SK-N-SH (cell line): ENCODE measurements at regions not wholly inside any gene's neighbourhood (a gene's known extent, or its start where the extent isn't known, plus 50 kb on each side); places are given as distances from the start of the nearest gene placed in this dataset.

ENCODE experiments used
- CTCF ChIA-PET: fragments of 300-600, 350-600 bp; formaldehyde crosslinking; extraction: SDS; loops from one replicate; lab custom pipeline; 2021; lab: Yijun Ruan, JAX
- POLR2A ChIA-PET: fragments of 350-600 bp; sonication (Branson Sonifier 250); formaldehyde crosslinking; extraction: SDS; loops from one replicate; lab custom pipeline; 2020; ENCODE audit warnings: antibody characterized with exemption, inconsistent platforms; lab: Yijun Ruan, JAX
- DNase-seq: peaks from one replicate; pipeline ENCODE4 v3.0.0; 2012
- H2AFZ ChIP-seq: fragments of 200-600 bp; sonication (generic); 2 replicates; pipeline ENCODE4 v1.8.1; 2016; ENCODE audit warnings: antibody characterized with exemption, mild to moderate bottlenecking, low read depth
- H3F3A ChIP-seq: fragments of 200-600 bp; sonication (generic); replicated peaks from 2 replicates; pipeline ENCODE3; 2016; ENCODE audit warnings: antibody characterized with exemption, mild to moderate bottlenecking; ENCODE audit not compliant: insufficient read depth
- H3K27ac ChIP-seq, 2 experiments: fragments of 200-500 bp in 1 of 2; fragments of 200-600 bp in 1 of 2; sonication (Bioruptor generic) in 1 of 2; sonication (generic), shearing (Covaris generic) in 1 of 2; 2 replicates each; pipeline versions ENCODE4 v1.5.1 to v1.6.1; 2014 to 2016; ENCODE audit warnings: low read depth in 2 of 2, inconsistent platforms in 1 of 2, low read length in 1 of 2, mild to moderate bottlenecking in 1 of 2, mixed read lengths in 1 of 2
- H3K27me3 ChIP-seq: fragments of 200-600 bp; sonication (generic), shearing (Covaris generic); 2 replicates; pipeline ENCODE4 v1.6.1; 2016; ENCODE audit warnings: mixed run types; ENCODE audit not compliant: insufficient read depth
- H3K36me3 ChIP-seq, 2 experiments: fragments of 200-500 bp in 1 of 2; fragments of 200-600 bp in 1 of 2; sonication (Bioruptor generic) in 1 of 2; sonication (generic) in 1 of 2; replicated peaks in 1 of 2; 2 replicates each; pipeline versions ENCODE3 to v1.5.1; 2014 to 2016; ENCODE audit warnings: low read length in 1 of 2, mild to moderate bottlenecking in 1 of 2; ENCODE audit not compliant: insufficient read depth in 2 of 2, control insufficient read depth in 1 of 2
- H3K4me1 ChIP-seq, 2 experiments: fragments of 200-500 bp in 1 of 2; fragments of 200-600 bp in 1 of 2; sonication (Bioruptor generic) in 1 of 2; sonication (generic), shearing (Covaris generic) in 1 of 2; 2 replicates each; pipeline versions ENCODE4 v1.5.1 to v1.6.1; 2014 to 2016; ENCODE audit warnings: low read depth in 1 of 2, low read length in 1 of 2, mixed run types in 1 of 2; ENCODE audit not compliant: insufficient read depth in 2 of 2, control insufficient read depth in 1 of 2
- H3K4me2 ChIP-seq: fragments of 200-600 bp; sonication (generic), shearing (Covaris generic); 2 replicates; pipeline ENCODE4 v1.6.1; 2017; ENCODE audit warnings: mixed run types
- H3K4me3 ChIP-seq, 2 experiments: fragments of 200-500 bp in 1 of 2; fragments of 200-600 bp in 1 of 2; sonication (Bioruptor generic) in 1 of 2; sonication (generic), shearing (Covaris generic) in 1 of 2; 2 replicates each; pipeline versions ENCODE4 v1.5.1 to v1.8.1; 2014 to 2016; ENCODE audit warnings: low read depth in 2 of 2, inconsistent platforms in 1 of 2, low read length in 1 of 2, mild to moderate bottlenecking in 1 of 2, mixed read lengths in 1 of 2, moderate library complexity in 1 of 2
- H3K79me2 ChIP-seq: fragments of 200-600 bp; sonication (generic); 2 replicates; pipeline ENCODE4 v1.8.1; 2017; ENCODE audit warnings: mild to moderate bottlenecking; ENCODE audit not compliant: insufficient read depth
- H3K9ac ChIP-seq: fragments of 200-600 bp; sonication (generic); 2 replicates; pipeline ENCODE4 v1.6.1; 2017; ENCODE audit warnings: mixed run types
- H3K9me2 ChIP-seq: fragments of 200-600 bp; sonication (generic); 2 replicates; pipeline ENCODE4 v1.6.1; 2017; ENCODE audit warnings: mixed run types
- H3K9me3 ChIP-seq: fragments of 200-600 bp; sonication (generic); 2 replicates; pipeline ENCODE4 v1.6.1; 2017; ENCODE audit warnings: mixed run types, mild to moderate bottlenecking, moderate library complexity
- H4K20me1 ChIP-seq: fragments of 200-600 bp; sonication (generic); 2 replicates; pipeline ENCODE4 v1.6.1; 2017; ENCODE audit warnings: mild to moderate bottlenecking, mixed run types; ENCODE audit not compliant: insufficient read depth
- EZH2phosphoT487 ChIP-seq: fragments of 200-600 bp; sonication (generic); IDR thresholded peaks from 2 replicates; pipeline ENCODE4 v1.6.1; 2017; ENCODE audit warnings: low read depth, mixed run types, mild to moderate bottlenecking, antibody characterized with exemption, moderate library complexity, borderline replicate concordance
- FOXJ3 ChIP-seq: sonication (generic); formaldehyde crosslinking; IDR thresholded peaks from 2 replicates; pipeline ENCODE4 v1.5.1; 2020; ENCODE audit warnings: mild to moderate bottlenecking, missing genetic modification reagents
- FOXM1 ChIP-seq: IDR thresholded peaks from 2 replicates; pipeline ENCODE4 v1.4.0; 2012; ENCODE audit warnings: low read depth, mild to moderate bottlenecking
- JUND ChIP-seq: IDR thresholded peaks from 2 replicates; pipeline ENCODE4 v1.4.0; 2012
- REST ChIP-seq: IDR thresholded peaks from 2 replicates; pipeline ENCODE4 v1.6.1; 2012; ENCODE audit warnings: mild to moderate bottlenecking, low read depth, low read length, moderate library complexity
- TAF1 ChIP-seq: IDR thresholded peaks from 2 replicates; pipeline ENCODE4 v1.6.1; 2012; ENCODE audit warnings: low read depth, mild to moderate bottlenecking, low read length, moderate library complexity, borderline replicate concordance
- TCF12 ChIP-seq: IDR thresholded peaks from 2 replicates; pipeline ENCODE4 v1.4.0; 2012
- TEAD4 ChIP-seq: IDR thresholded peaks from 2 replicates; pipeline ENCODE4 v1.4.0; 2012; ENCODE audit warnings: mild to moderate bottlenecking, borderline replicate concordance; ENCODE audit not compliant: insufficient read depth
- USF1 ChIP-seq: IDR thresholded peaks from 2 replicates; pipeline ENCODE4 v1.4.0; 2012; ENCODE audit warnings: low read depth, borderline replicate concordance
- USF2 ChIP-seq: fragments of 150-350 bp; IDR thresholded peaks from 2 replicates; pipeline ENCODE4 v1.6.1; 2017; ENCODE audit warnings: antibody characterized with exemption, low read length, low read depth, borderline replicate concordance
- YY1 ChIP-seq: IDR thresholded peaks from 2 replicates; pipeline ENCODE4 v1.4.0; 2012; ENCODE audit warnings: low read depth, mild to moderate bottlenecking
- WGBS: methylation state at CpG from one replicate; pipeline ENCODE4 v1.1.6; 2017; ENCODE audit warnings: low lambda C conversion rate; 5-methylcytosine and 5-hydroxymethylcytosine counted together
- TF ChIP-seq, protein P1 (sequence below): fragments of 200-600 bp; sonication (generic); IDR thresholded peaks from 2 replicates; pipeline ENCODE4 v1.6.1; 2017; ENCODE audit warnings: antibody characterized with exemption, mild to moderate bottlenecking, moderate library complexity

DNA sequence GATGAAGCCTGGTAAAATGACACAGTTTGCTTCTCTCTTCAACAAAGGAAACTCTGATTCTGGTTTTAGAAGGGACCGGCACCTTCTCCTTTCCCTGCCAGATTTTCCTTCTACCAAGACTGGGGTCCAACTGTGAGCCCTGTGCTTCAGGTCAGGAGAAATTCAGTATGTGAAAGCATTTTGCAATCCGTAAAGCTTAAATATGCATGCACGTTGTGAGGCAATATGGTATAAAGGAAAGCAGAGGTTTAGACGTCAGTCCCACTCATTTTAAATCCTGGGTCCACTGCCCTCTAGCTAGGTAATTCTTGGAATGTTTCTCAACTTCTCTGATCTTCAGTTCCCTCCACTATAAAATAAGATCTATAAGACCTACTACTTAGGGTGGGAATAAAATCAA, 359.0 kb upstream of the NPSR1 start:
- H3K9ac ChIP-seq, result no peak overlapping the region
- no peaks in the 10 kb centered on the region for H3K4me1 ChIP-seq
- no peaks in the 10 kb centered on the region for H4K20me1 ChIP-seq
- ChIA-PET POLR2A (no interaction called here), CTCF (interaction anchor here (1.1 kb wide), 1 partner anchor 22 kb away, joined by 4 read pairs; no protein-coding TSS in a partner anchor)
- no peaks in the 10 kb centered on the region for H3K27me3 ChIP-seq
- peaks cover 9% of the 10 kb centered on the region for H3F3A ChIP-seq
- H3K9me3 ChIP-seq, result no peaks in the 10 kb centered on the region
- no peak overlapping the region for H3K4me2 ChIP-seq
- H2AFZ ChIP-seq, result no peak overlapping the region
- no peak overlapping the region for H3K4me3 ChIP-seq
- TF ChIP-seq TAF1 (no peak), USF2 (no peak), EZH2phosphoT487 (no peak), USF1 (no peak), FOXJ3 (CRISPR knock-in tag) (no peak), YY1 (no peak), TCF12 (no peak), FOXM1 (no peak), TEAD4 (no peak), JUND (no peak), REST (no peak)
- TF ChIP-seq, protein P1, sequence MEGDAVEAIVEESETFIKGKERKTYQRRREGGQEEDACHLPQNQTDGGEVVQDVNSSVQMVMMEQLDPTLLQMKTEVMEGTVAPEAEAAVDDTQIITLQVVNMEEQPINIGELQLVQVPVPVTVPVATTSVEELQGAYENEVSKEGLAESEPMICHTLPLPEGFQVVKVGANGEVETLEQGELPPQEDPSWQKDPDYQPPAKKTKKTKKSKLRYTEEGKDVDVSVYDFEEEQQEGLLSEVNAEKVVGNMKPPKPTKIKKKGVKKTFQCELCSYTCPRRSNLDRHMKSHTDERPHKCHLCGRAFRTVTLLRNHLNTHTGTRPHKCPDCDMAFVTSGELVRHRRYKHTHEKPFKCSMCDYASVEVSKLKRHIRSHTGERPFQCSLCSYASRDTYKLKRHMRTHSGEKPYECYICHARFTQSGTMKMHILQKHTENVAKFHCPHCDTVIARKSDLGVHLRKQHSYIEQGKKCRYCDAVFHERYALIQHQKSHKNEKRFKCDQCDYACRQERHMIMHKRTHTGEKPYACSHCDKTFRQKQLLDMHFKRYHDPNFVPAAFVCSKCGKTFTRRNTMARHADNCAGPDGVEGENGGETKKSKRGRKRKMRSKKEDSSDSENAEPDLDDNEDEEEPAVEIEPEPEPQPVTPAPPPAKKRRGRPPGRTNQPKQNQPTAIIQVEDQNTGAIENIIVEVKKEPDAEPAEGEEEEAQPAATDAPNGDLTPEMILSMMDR, result no peak
- no peak for DNase-seq
- no peaks in the 10 kb centered on the region for H3K9me2 ChIP-seq
- H3K27ac ChIP-seq, result no peak overlapping the region
- no peaks in the 10 kb centered on the region for H3K79me2 ChIP-seq
- H3K36me3 ChIP-seq, result no peaks in the 10 kb centered on the region
- 47% methylated on average over 4 of the region's 4 CpGs for WGBS
